PFSK-1 (cell line): ENCODE measurements at regions not wholly inside any gene's neighbourhood (a gene's known extent, or its start where the extent isn't known, plus 50 kb on each side); places are given as distances from the start of the nearest gene placed in this dataset.

Experiments
- POLR2AphosphoS5 ChIP-seq: IDR thresholded peaks from 2 replicates; pipeline ENCODE4 v1.6.1; 2012; ENCODE audit warnings: low read depth, mild to moderate bottlenecking, control low read depth, low read length, moderate library complexity
- SIN3A ChIP-seq: IDR thresholded peaks from 2 replicates; pipeline ENCODE4 v1.6.1; 2012; ENCODE audit warnings: mild to moderate bottlenecking, low read length, moderate library complexity, borderline replicate concordance; ENCODE audit not compliant: insufficient read depth
- TAF1 ChIP-seq: IDR thresholded peaks from 2 replicates; pipeline ENCODE4 v1.6.1; 2012; ENCODE audit warnings: low read length, control low read depth, borderline replicate concordance; ENCODE audit not compliant: insufficient read depth
- TF ChIP-seq, protein P1 (sequence below), 2 experiments: IDR thresholded peaks; 2 replicates each; pipeline versions ENCODE4 v1.6.1 to v1.8.0; 2011 to 2012; ENCODE audit warnings: low read depth in 2 of 2, low read length in 2 of 2, control low read depth in 1 of 2, inconsistent platforms in 1 of 2, mild to moderate bottlenecking in 1 of 2, moderate library complexity in 1 of 2; ENCODE audit not compliant: insufficient read depth in 1 of 2

DNA sequence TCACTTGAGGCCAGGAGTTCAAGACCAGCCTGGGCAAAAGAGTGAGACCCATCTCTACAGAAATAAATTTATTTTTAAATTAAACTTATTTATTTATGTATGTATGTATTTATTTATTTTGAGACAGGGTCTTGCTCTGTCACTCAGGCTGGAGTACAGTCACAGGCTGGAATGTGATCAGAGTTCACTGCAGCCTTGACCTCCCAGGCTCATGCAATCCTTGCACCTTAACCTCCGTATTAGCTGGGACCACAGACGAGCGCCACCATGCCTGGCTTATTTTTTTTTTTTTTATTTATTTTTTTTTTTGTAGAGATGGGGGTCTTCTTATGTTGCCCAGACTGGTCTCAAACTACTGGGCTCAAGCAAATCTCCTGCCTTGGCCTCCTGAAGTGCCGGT lies 135.2 kb upstream of the HES1 start:
- TF ChIP-seq TAF1 (no peak), SIN3A (no peak), POLR2AphosphoS5 (no peak)
- TF ChIP-seq, protein P1, sequence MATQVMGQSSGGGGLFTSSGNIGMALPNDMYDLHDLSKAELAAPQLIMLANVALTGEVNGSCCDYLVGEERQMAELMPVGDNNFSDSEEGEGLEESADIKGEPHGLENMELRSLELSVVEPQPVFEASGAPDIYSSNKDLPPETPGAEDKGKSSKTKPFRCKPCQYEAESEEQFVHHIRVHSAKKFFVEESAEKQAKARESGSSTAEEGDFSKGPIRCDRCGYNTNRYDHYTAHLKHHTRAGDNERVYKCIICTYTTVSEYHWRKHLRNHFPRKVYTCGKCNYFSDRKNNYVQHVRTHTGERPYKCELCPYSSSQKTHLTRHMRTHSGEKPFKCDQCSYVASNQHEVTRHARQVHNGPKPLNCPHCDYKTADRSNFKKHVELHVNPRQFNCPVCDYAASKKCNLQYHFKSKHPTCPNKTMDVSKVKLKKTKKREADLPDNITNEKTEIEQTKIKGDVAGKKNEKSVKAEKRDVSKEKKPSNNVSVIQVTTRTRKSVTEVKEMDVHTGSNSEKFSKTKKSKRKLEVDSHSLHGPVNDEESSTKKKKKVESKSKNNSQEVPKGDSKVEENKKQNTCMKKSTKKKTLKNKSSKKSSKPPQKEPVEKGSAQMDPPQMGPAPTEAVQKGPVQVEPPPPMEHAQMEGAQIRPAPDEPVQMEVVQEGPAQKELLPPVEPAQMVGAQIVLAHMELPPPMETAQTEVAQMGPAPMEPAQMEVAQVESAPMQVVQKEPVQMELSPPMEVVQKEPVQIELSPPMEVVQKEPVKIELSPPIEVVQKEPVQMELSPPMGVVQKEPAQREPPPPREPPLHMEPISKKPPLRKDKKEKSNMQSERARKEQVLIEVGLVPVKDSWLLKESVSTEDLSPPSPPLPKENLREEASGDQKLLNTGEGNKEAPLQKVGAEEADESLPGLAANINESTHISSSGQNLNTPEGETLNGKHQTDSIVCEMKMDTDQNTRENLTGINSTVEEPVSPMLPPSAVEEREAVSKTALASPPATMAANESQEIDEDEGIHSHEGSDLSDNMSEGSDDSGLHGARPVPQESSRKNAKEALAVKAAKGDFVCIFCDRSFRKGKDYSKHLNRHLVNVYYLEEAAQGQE (IDR thresholded peaks at IDR 0.05; ENCODE audit: insufficient read depth in 1 of 2, low read depth in 2 of 2, low read length in 2 of 2) = no peak
